ENCODE measurements at regions not wholly inside any gene's neighbourhood (a gene's known extent, or its start where the extent isn't known, plus 50 kb on each side); places are given as distances from the start of the nearest gene placed in this dataset.

DNA sequence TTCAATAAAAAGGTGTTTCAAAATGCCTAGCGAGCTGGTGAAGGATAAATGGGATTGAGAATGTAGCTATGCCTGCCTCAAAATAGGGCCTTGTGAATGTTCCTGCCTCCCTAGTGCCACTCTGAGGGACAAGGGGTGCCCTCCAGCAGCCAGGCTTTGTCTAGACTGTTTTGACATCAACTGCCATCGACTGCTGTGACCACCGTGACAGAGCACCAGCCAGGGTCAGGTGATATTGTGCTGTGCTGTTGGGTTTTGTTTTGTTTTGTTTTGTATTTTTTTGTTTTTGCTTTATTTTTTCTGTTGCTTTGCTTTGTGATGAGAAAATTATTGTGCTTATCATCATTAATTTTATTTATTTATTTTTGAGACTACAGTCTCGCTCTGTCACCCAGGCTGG, 144.8 kb downstream of the SMAD6 start:
- TF ChIP-seq CTCF (IDR thresholded peaks at IDR 0.05) (no peak), POLR2A (IDR thresholded peaks at IDR 0.05) (no peak)

All from body of pancreas (tissue), 4 donors.